ENCODE measurements at regions not wholly inside any gene's neighbourhood (a gene's known extent, or its start where the extent isn't known, plus 50 kb on each side); places are given as distances from the start of the nearest gene placed in this dataset.

DNA sequence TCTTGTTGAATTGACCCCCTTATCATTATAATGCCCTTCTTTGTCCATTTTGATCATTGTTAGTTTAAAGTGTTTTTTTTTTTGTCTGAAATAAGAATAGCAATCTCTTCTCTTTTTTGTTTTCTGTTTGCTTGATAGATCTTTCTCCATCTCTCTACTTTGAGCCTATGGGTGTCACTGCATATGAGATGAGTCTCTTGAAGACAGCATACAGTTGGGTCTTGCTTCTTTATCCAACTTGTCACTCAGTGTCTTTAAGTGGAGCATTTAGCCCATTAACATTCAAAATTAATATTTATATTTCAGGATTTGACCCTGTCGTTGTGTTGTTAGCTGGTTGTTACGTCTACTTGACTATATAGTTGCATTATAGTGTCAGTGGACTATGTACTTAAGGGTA lies 135.4 kb downstream of the HMHB1 start:
- peaks cover 9% of the 10 kb centered on the region for H3K27me3 Mint-ChIP-seq
- DNase-seq (ENCODE audit: low spot score in 2 of 2) (no peak), ATAC-seq (ENCODE audit: low read depth) (no peak)
- H3K27ac Mint-ChIP-seq, result no peak overlapping the region
- no peaks in the 10 kb centered on the region for H3K4me1 Mint-ChIP-seq
- peaks cover 16% of the 10 kb centered on the region for H3K9me3 Mint-ChIP-seq
- no peak overlapping the region for H3K4me3 Mint-ChIP-seq
- no peaks in the 10 kb centered on the region for H3K36me3 Mint-ChIP-seq

DNA sequence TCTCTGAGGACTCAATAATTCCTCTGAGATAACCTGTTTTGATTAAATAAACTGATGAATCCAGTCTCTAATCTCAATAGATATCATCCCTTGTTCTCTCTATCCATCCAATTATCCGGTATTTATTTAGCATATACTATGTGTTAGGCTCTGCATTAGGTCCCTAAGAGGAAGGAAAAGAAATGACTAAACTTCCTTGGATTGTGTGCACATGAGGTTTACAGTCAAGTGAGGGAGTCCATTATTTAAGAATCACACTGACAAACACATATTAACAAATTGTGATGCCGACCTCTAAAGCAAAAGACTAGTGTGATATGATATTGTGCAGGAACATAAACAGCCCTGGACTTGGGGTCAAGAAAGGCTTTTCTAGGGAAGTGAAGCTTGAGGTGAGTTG lies 140.8 kb downstream of the HMHB1 start:
- Mint-ChIP-seq H3K27ac (no peak overlapping the region), H3K9me3 (peaks cover 6% of the 10 kb centered on the region), H3K4me3 (no peak overlapping the region), H3K4me1 (no peaks in the 10 kb centered on the region), H3K36me3 (no peaks in the 10 kb centered on the region), H3K27me3 (peaks cover 21% of the 10 kb centered on the region)
- DNase-seq (ENCODE audit: low spot score in 2 of 2) (no peak), ATAC-seq (ENCODE audit: low read depth) (no peak)

DNA sequence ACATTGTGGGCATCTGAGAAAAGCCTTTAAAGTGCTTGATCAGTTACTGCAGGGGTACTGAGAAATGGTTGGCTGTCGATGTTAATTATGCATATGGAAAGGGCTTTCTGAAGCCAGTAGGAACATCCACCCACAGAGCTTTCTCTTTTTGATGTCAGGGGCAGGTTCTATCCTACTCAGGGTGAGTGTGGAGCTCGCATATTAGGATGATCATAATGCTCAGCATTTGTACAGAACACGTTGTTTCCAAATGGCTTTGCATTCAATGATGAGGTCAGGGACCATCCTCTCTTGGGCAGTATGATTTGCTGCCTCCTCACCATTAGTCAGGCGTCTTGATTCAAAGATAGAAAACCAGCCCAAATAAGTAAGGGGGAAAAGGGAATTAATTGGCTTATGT lies 141.9 kb downstream of the HMHB1 start:
- no peaks in the 10 kb centered on the region for H3K4me1 Mint-ChIP-seq
- H3K27ac Mint-ChIP-seq, result no peak overlapping the region
- ATAC-seq (ENCODE audit: low read depth), result no peak
- H3K9me3 Mint-ChIP-seq, result peaks cover 6% of the 10 kb centered on the region
- DNase-seq (ENCODE audit: low spot score in 2 of 2), result no peak
- H3K36me3 Mint-ChIP-seq, result no peaks in the 10 kb centered on the region
- peaks cover 21% of the 10 kb centered on the region for H3K27me3 Mint-ChIP-seq
- H3K4me3 Mint-ChIP-seq, result no peak overlapping the region

DNA sequence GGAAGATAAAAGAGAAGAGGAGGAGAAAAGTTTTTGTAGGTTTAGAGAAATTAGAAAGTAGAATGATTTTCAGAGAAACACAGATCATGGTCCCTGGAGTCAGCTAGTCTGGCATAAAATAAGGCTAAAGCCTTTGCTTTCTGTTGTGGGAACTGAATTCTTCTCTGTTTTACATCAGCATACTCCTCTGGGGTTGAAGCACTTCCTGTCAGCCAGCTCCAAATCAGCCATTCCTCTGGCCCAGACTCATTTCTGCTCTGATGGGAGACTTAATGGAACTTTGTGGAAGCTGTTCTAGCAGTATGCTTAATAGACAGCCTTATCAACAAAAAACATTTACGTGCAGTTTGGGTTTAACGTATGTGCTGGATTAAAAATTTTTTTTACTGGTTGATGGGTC lies 143.2 kb downstream of the HMHB1 start:
- Mint-ChIP-seq H3K4me3 (no peak overlapping the region), H3K9me3 (peaks cover 2% of the 10 kb centered on the region), H3K27ac (no peak overlapping the region), H3K36me3 (no peaks in the 10 kb centered on the region), H3K27me3 (peaks cover 16% of the 10 kb centered on the region), H3K4me1 (no peaks in the 10 kb centered on the region)
- no peak for DNase-seq (ENCODE audit: low spot score in 2 of 2)
- no peak for ATAC-seq (ENCODE audit: low read depth)

DNA sequence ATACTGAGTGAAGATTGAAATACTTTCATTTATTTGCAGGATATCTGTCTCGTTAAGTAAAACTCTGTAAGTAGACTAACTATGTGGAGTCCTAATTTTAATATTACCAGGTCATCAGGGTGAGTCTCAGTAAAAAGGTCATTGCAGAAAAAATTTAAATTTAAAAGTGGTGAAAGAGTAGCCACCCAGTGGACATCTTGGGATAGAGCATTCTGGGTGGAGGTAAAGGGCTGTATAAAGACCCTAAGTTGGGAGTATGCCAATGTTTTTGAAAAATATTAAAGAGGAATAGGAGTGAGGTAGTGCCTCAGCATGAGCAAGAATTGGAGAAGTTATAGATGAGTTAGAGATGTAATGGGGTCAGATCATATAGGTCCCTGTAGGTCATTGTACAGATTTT lies 145.5 kb downstream of the HMHB1 start:
- Mint-ChIP-seq H3K27me3 (peaks cover 12% of the 10 kb centered on the region), H3K36me3 (no peaks in the 10 kb centered on the region), H3K27ac (no peak overlapping the region), H3K4me3 (no peak overlapping the region), H3K9me3 (peaks cover 2% of the 10 kb centered on the region), H3K4me1 (no peaks in the 10 kb centered on the region)
- DNase-seq (ENCODE audit: low spot score in 2 of 2), result no peak
- ATAC-seq (ENCODE audit: low read depth), result no peak

DNA sequence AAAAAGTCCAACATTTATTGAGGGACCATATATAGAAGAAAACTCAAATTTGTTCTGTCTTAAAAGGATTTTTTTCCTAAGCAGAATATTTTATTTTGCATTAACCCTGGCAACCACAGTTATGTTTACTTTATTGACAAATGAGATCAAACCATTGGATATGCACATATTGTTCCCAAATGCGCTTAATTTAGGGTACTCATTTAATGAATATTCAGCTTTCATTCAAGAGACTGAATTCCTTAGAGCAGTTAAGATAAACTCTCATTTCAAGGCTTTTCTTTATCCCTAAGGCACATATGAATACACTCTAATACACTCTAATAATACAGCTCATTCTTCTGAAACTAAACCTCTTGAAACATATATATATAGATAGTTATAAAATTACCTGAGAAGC lies 150.2 kb downstream of the HMHB1 start:
- peaks cover 3% of the 10 kb centered on the region for H3K4me1 Mint-ChIP-seq
- no peaks in the 10 kb centered on the region for H3K36me3 Mint-ChIP-seq
- DNase-seq (ENCODE audit: low spot score in 2 of 2), result no peak
- ATAC-seq (ENCODE audit: low read depth), result no peak
- H3K9me3 Mint-ChIP-seq, result peaks cover 2% of the 10 kb centered on the region
- no peak overlapping the region for H3K4me3 Mint-ChIP-seq
- no peak overlapping the region for H3K27ac Mint-ChIP-seq
- H3K27me3 Mint-ChIP-seq, result peaks cover 5% of the 10 kb centered on the region

DNA sequence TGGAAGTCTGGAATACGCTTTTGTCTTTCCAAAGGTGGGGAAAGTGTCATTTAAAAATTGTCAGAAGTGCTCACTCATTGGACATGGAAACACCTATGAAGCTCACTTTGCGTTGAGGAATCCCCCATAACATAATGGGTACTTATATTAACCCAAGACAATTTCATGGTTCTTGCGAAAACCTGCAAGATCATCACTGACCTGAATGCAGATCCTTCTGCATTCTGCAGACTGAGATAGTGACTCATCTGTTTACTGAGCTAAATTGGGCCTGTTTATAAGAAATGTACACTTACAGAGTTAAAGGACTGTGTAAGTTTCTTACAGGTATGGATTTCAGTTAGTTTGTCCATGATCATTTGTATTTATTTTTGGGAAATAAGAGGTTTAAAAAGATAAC lies 153.0 kb downstream of the HMHB1 start:
- peaks cover 3% of the 10 kb centered on the region for H3K4me1 Mint-ChIP-seq
- no peak for ATAC-seq (ENCODE audit: low read depth)
- peaks cover 2% of the 10 kb centered on the region for H3K9me3 Mint-ChIP-seq
- DNase-seq (ENCODE audit: low spot score in 2 of 2), result no peak
- H3K27ac Mint-ChIP-seq, result no peak overlapping the region
- no peak overlapping the region for H3K4me3 Mint-ChIP-seq
- no peaks in the 10 kb centered on the region for H3K36me3 Mint-ChIP-seq
- peaks cover 2% of the 10 kb centered on the region for H3K27me3 Mint-ChIP-seq

DNA sequence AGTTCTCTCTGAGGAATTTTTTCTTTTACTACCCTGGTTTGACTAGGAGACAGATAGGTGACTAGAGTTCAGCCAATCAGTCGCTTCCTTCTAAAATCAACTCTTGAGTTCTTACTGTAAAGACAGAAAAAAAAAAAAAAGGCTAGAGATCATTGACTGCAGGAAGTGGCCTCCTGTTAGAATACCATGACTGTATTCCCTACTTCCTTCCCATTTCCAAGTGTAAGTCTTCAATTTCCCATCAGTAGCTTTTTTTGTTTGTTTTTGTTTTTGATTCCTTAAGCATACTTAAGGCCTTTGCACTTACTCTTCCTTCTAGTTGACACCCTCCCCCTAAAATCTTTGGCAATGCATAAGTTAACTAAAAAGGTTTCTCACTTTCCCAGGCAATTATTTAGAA lies 154.3 kb downstream of the HMHB1 start:
- Mint-ChIP-seq H3K4me3 (no peak overlapping the region), H3K27me3 (peaks cover 6% of the 10 kb centered on the region), H3K4me1 (peaks cover 3% of the 10 kb centered on the region), H3K36me3 (no peaks in the 10 kb centered on the region), H3K27ac (no peak overlapping the region), H3K9me3 (peaks cover 2% of the 10 kb centered on the region)
- no peak for DNase-seq (ENCODE audit: low spot score in 2 of 2)
- no peak for ATAC-seq (ENCODE audit: low read depth)

DNA sequence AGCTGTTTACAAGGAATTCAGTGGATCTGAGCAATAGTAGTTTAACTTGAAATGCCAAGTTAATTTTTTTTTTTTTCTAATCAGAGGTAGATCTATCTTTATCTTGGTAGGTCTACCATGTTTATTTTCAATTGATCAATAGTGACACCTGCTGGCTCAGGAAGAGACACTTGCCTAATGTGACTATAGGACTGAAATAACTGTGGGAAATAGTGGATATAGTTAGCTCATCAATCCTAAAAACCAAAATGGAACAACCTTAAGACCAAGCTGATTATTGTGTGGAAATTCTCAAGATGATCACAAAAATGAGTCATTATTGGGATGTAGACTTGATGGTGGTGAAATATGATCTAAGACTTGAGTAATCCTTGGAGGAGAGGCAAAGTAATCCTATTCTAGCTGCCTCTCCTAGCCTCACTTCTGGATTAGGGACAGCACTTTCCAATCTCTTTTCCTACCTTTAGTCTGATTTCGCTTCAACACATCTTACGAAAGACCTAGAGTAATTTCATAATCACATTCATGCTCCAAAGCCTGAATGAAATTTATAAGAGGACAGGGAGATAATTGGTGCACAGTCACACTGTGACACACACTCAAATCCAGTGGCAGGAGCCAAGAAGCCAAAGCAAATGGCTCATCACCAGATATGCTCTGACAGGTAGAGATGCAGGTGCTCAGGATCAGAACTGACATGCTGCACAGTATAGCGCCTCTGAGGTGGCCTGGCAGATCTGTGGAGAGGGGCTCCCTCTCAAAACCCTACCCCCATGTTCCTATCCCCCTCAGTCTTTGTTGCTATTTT lies 156.3 kb downstream of the HMHB1 start:
- Mint-ChIP-seq H3K4me3 (no peak overlapping the region), H3K36me3 (no peaks in the 10 kb centered on the region), H3K27me3 (peaks cover 9% of the 10 kb centered on the region), H3K4me1 (peaks cover 3% of the 10 kb centered on the region), H3K9me3 (peaks cover 2% of the 10 kb centered on the region), H3K27ac (no peak overlapping the region)
- ATAC-seq (ENCODE audit: low read depth) (no peak), DNase-seq (ENCODE audit: low spot score in 2 of 2) (no peak)

DNA sequence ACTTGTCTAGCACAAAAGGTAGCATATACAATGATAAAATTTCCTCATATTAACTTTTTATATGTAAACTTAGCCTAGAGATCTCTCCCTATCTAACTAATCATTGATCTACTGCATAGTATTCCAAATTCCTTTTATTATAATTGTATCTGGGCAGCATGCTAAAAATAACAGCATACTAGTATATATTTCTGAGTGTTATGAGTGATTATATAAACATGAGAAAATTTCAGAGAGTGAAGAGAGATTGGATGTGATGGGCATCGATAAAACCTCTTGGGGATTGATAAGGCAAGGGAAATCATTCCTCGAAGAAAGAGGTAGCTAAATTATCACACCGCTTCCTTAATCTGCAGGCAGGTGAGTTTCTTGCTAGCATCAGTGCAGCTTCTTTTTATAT lies 158.2 kb downstream of the HMHB1 start:
- H3K36me3 Mint-ChIP-seq, result no peaks in the 10 kb centered on the region
- H3K9me3 Mint-ChIP-seq, result no peaks in the 10 kb centered on the region
- H3K27me3 Mint-ChIP-seq, result peaks cover 6% of the 10 kb centered on the region
- H3K27ac Mint-ChIP-seq, result no peak overlapping the region
- H3K4me3 Mint-ChIP-seq, result no peak overlapping the region
- DNase-seq (ENCODE audit: low spot score in 2 of 2) (no peak), ATAC-seq (ENCODE audit: low read depth) (no peak)
- no peaks in the 10 kb centered on the region for H3K4me1 Mint-ChIP-seq

DNA sequence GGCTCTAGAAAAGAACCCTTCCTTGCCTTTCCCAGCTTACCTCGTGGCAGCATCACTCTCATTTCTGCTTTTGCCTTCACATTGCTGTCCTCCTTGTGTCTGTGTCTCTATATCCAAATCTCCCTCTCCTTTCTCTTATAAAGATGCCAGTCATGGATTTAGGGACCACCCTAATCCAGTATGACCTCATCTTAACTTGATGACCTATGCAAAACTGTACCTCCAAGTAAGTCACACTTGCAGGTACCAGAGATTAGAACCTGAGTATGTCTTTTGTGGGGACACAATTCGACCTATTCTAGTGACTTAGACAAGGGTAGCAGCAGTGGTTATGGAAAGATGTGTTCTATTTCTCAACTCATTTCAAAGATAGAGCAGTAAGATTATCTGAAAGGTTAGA lies 160.1 kb downstream of the HMHB1 start:
- ATAC-seq (ENCODE audit: low read depth), result no peak

DNA sequence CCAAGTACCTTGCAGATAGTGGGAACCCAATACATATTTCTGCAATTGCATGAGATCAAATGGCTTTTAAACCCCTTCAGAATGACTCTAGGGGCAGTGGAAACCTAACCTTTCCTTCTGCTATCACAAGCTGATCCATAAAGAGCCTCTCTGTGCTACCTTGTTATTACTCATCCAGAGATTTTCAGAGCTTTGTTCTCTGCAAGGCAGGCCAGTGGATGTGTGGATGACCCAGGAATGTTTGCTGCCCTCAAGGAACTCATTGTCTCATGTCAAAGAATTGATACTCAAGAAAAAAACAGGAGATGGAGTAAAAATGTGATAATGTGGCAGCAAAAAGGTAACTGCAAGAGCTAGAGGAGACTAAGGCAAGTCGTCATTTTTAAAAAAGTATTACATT lies 164.1 kb downstream of the HMHB1 start:
- Mint-ChIP-seq H3K9me3 (no peaks in the 10 kb centered on the region), H3K27ac (no peak overlapping the region), H3K36me3 (no peaks in the 10 kb centered on the region), H3K4me3 (no peak overlapping the region), H3K27me3 (peaks cover 7% of the 10 kb centered on the region), H3K4me1 (no peaks in the 10 kb centered on the region)
- ATAC-seq (ENCODE audit: low read depth) (no peak), DNase-seq (ENCODE audit: low spot score in 2 of 2) (no peak)

More for the DNA sequence above, 160.1 kb downstream of the HMHB1 start:
- peaks cover 8% of the 10 kb centered on the region for H3K27me3 Mint-ChIP-seq
- H3K4me1 Mint-ChIP-seq, result no peaks in the 10 kb centered on the region
- no peak overlapping the region for H3K27ac Mint-ChIP-seq
- no peaks in the 10 kb centered on the region for H3K36me3 Mint-ChIP-seq
- no peaks in the 10 kb centered on the region for H3K9me3 Mint-ChIP-seq
- no peak overlapping the region for H3K4me3 Mint-ChIP-seq
- DNase-seq (ENCODE audit: low spot score in 2 of 2), result no peak

DNA sequence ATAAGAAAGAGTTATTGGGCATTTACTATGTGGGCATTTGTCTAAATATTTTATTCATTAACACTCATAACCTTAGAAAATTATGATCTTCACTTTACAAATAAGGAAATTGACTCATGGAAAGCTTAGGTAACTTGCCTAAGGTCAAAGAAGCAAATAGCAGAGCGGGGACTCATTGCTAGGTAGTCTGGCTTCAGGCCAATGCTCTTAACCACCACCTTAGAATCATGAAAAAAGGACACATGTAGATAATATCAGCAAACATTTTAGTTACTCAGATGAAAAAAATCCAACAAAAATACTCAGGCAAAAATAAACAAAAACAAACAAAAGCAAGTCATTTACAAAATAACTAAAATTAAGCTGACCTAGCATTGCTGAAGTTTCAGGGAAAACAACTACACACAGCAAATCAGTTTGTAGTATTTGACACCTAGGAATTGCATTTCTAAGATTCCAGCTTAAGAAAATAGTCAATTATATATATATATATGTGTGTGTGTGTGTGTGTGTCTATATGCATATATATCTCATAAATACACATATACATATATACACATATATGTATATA lies 166.0 kb downstream of the HMHB1 start:
- no peaks in the 10 kb centered on the region for H3K36me3 Mint-ChIP-seq
- DNase-seq (ENCODE audit: low spot score in 2 of 2), result no peak

DNA sequence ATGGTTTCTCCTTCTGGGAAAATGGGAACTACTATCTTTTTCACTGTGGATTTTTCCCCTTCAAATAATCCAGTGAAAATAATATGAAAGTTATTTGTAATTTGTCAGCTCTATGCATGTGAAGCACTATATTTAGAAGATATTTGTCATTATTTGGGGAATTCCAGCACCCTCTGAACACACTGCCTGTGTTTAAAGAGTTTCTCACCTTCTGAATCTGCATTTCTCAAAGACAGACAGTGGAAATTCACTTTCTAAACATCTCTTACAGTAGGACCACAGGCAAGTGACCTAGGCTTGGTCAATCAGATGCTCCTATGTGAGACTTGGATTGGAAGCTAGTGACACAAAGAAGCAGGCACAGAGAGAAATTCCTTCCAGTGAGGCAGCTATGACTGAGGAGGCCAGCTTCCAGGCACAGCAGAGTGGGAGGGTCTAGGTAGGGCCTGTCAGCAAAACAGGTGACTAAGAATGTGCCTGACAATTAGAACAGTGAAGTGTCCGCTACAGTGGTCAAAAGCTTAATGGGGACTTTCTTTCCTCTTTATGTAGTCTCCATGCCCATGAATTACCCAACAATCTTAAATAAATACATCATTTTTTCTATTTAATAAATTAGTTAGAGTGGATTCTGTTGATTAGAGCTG lies 167.2 kb downstream of the HMHB1 start:
- Mint-ChIP-seq H3K9me3 (no peaks in the 10 kb centered on the region), H3K27ac (no peak overlapping the region), H3K36me3 (no peaks in the 10 kb centered on the region), H3K4me3 (no peak overlapping the region), H3K4me1 (no peaks in the 10 kb centered on the region), H3K27me3 (peaks cover 3% of the 10 kb centered on the region)
- ATAC-seq (ENCODE audit: low read depth), result no peak
- DNase-seq (ENCODE audit: low spot score in 2 of 2), result no peak

More for the DNA sequence above, 166.0 kb downstream of the HMHB1 start:
- H3K27me3 Mint-ChIP-seq, result peaks cover 3% of the 10 kb centered on the region
- no peaks in the 10 kb centered on the region for H3K9me3 Mint-ChIP-seq
- no peak for ATAC-seq (ENCODE audit: low read depth)
- H3K4me1 Mint-ChIP-seq, result no peaks in the 10 kb centered on the region
- no peak overlapping the region for H3K4me3 Mint-ChIP-seq
- no peak overlapping the region for H3K27ac Mint-ChIP-seq
